Vagina (tissue), 2 donors: ENCODE measurements at regions not wholly inside any gene's neighbourhood (a gene's known extent, or its start where the extent isn't known, plus 50 kb on each side); places are given as distances from the start of the nearest gene placed in this dataset.

Experiments used
- CTCF ChIP-seq, 3 experiments: fragments of 450-650 bp in 2 of 3; fragments of 200-600 bp in 1 of 3; sonication (generic) in 1 of 3; IDR thresholded peaks; one replicate each; pipeline ENCODE4 v1.5.1; 2017 to 2019; ENCODE audit warnings: antibody characterized with exemption in 3 of 3, mild to moderate bottlenecking in 2 of 3, moderate library complexity in 2 of 3
- POLR2A ChIP-seq, 2 donors: fragments of 450-650 bp; IDR thresholded peaks; one replicate each; pipeline ENCODE4 v1.6.1; 2017; ENCODE audit warnings: antibody characterized with exemption in 2 of 2, mild to moderate bottlenecking in 2 of 2, moderate library complexity in 2 of 2

DNA sequence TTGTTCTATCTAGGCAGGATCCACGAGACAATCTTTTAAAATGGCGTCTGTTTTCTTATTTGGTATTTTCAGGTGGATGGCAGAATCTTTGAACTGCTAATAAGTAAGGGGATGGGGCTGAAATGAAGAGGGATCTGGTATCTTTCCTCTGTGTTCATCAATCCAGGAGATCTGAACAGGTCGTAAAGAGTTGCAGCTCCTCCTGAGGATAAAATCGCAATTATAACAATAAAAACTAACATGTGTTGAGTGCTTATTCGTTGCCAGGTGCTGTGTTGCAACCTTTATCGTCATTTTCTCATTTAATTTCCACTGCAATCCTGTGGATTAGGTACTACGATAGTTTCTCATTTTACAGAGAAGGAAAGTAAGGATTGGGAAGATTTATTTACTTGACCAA lies 134.6 kb upstream of the DPYD start:
- TF ChIP-seq POLR2A (IDR thresholded peaks at IDR 0.05) (no peak), CTCF (IDR thresholded peaks at IDR 0.05) (no peak)
